Endodermal cell (in vitro differentiated cells): ENCODE measurements at regions not wholly inside any gene's neighbourhood (a gene's known extent, or its start where the extent isn't known, plus 50 kb on each side); places are given as distances from the start of the nearest gene placed in this dataset.
"Not testable (repeated sequence)": the region's sequence is repeated elsewhere in the genome, so short reads cannot be mapped to it uniquely, and the experiment has no call there.

Source experiments
- DNase-seq: peaks from one replicate; pipeline ENCODE4 v3.0.0-alpha.2; 2017
- H3K27ac ChIP-seq: 2 replicates; pipeline ENCODE4 v1.5.1; 2013; ENCODE audit warnings: mild to moderate bottlenecking, low read depth, low read length, moderate library complexity
- H3K27me3 ChIP-seq: 2 replicates; pipeline ENCODE4 v1.6.1; 2013; ENCODE audit warnings: mild to moderate bottlenecking, low read length, moderate library complexity; ENCODE audit not compliant: insufficient read depth, control insufficient read depth, poor library complexity, severe bottlenecking
- H3K36me3 ChIP-seq: 2 replicates; pipeline ENCODE4 v1.7.0; 2013; ENCODE audit warnings: mild to moderate bottlenecking, low read length, moderate library complexity; ENCODE audit not compliant: control insufficient read depth, insufficient read depth
- H3K4me1 ChIP-seq: one replicate; pipeline ENCODE4 v1.7.0; 2013; ENCODE audit warnings: low read length; ENCODE audit not compliant: control insufficient read depth, insufficient read depth
- H3K4me3 ChIP-seq: 2 replicates; pipeline ENCODE4 v1.5.1; 2013; ENCODE audit warnings: mild to moderate bottlenecking, low read length, moderate library complexity
- H3K9ac ChIP-seq: 2 replicates; pipeline ENCODE4 v1.6.1; 2013; ENCODE audit warnings: mild to moderate bottlenecking, low read length, moderate library complexity; ENCODE audit not compliant: poor library complexity, severe bottlenecking; ENCODE audit errors: extremely low read depth
- H3K9me3 ChIP-seq: 2 replicates; pipeline ENCODE4 v1.6.1; 2013; ENCODE audit warnings: mild to moderate bottlenecking, low read length, moderate library complexity; ENCODE audit not compliant: control insufficient read depth
- H3K27ac Mint-ChIP-seq: 2 replicates; pipeline ENCODE4 v1.8.0; 2020; ENCODE audit warnings: mixed read lengths
- H3K27me3 Mint-ChIP-seq: 2 replicates; pipeline ENCODE4 v1.8.0; 2021; ENCODE audit warnings: mild to moderate bottlenecking, mixed read lengths; ENCODE audit not compliant: insufficient read depth
- H3K36me3 Mint-ChIP-seq: 2 replicates; pipeline ENCODE4 v1.8.0; 2020; ENCODE audit warnings: low read depth, mixed read lengths
- H3K4me1 Mint-ChIP-seq: 2 replicates; pipeline ENCODE4 v1.8.0; 2020; ENCODE audit warnings: mixed read lengths
- H3K4me3 Mint-ChIP-seq: 2 replicates; pipeline ENCODE4 v1.8.0; 2020; ENCODE audit warnings: mild to moderate bottlenecking, moderate library complexity, mixed read lengths
- H3K9me3 Mint-ChIP-seq: 2 replicates; pipeline ENCODE4 v1.8.0; 2020; ENCODE audit warnings: mild to moderate bottlenecking, mixed read lengths
- CTCF ChIP-seq: fragments of 200-600 bp; sonication (generic); conservative IDR thresholded peaks from 2 replicates; pipeline ENCODE4 v1.5.0; 2021; ENCODE audit warnings: antibody characterized with exemption, mild to moderate bottlenecking
- WGBS, 2 experiments: methylation state at CpG; one replicate each; pipeline versions ENCODE4 v1.1.5 to v1.1.7; 2013; ENCODE audit warnings: missing lambda C conversion rate in 2 of 2, mixed read lengths in 1 of 2; ENCODE audit not compliant: insufficient coverage in 1 of 2, insufficient read length in 1 of 2; 5-methylcytosine and 5-hydroxymethylcytosine counted together

DNA sequence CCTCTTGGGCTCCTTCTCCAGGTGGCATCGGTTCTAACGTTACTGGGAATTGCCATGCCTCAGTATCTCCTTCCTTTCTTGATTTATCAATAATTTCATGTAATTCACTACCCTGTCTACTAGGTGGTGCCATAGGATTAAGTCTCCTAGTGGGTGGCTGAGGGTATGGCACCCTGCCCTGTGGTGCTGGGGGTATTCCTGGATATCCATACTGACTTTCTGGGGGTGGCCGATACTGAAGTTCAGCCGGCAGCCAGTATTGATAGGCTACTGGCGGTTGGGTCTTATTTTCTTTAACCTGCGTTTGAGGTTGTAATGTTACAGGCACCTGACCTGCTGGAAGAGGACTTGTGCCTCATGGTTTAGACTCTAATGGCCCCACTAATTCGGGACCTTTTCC lies 699.4 kb upstream of the CDH6 start:
- not testable (repeated sequence) for H3K27ac Mint-ChIP-seq, H3K9ac ChIP-seq, H3K36me3 ChIP-seq, H3K27me3 Mint-ChIP-seq, H3K4me3 ChIP-seq, H3K27me3 ChIP-seq, H3K36me3 Mint-ChIP-seq, H3K9me3 Mint-ChIP-seq, H3K27ac ChIP-seq, H3K4me1 Mint-ChIP-seq, H3K9me3 ChIP-seq, H3K4me3 Mint-ChIP-seq, H3K4me1 ChIP-seq, DNase-seq
- peak; percentile 48 for TF ChIP-seq CTCF
- WGBS, 2 experiments = 88% methylated on average over 5 of the region's 7 CpGs; no CpG with 5 or more reads in 1 of the 2 experiments

DNA sequence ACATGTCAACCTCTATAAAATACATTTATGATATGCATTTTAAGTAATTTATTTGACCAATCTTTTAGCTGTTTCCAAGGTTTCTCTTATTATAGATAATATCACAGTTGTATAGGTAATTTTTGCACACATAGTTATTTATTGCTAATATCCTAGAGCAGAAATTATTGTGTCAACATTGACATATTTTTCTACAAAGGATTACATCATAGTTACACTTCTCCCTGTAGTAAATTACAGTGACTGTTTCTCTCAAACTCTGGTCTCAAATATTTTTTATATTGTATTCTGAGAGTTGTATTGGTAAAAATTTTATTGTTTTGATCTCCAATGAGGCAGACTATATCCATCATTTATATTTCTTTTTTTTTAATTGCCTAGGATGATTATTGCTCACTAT lies 714.4 kb upstream of the CDH6 start:
- Histone ChIP-seq H3K4me3 (no peak overlapping the region), H3K4me1 (no peaks in the 10 kb centered on the region), H3K27me3 (no peaks in the 10 kb centered on the region), H3K9ac (no peak overlapping the region), H3K36me3 (no peaks in the 10 kb centered on the region), H3K9me3 (peaks cover 27% of the 10 kb centered on the region), H3K27ac (no peak overlapping the region)
- Mint-ChIP-seq H3K4me1 (no peaks in the 10 kb centered on the region), H3K27me3 (no peaks in the 10 kb centered on the region), H3K36me3 (peaks cover 5% of the 10 kb centered on the region), H3K4me3 (no peak overlapping the region), H3K27ac (no peak overlapping the region), H3K9me3 (peaks cover 36% of the 10 kb centered on the region)
- TF ChIP-seq CTCF = no peak
- DNase-seq = no peak

DNA sequence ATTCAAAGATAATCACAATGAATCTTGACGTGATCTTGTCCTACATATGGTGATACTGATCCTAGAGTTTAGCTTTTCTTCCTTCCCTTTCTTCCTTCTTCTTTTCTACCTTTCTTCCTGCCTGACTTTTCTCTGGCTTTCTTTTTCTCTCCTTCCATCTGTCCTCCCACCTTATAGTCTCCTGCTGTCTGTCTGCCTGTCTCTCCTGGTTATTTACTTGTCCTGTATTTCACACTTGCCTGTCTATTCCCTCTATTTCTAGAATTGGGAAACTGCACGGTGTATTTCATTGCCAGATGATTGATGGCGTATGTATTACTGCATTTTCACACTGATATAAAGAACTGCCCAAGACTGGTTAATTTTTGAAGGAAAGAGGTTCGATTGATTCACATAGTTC lies 718.1 kb upstream of the CDH6 start:
- no peaks in the 10 kb centered on the region for H3K36me3 ChIP-seq
- Mint-ChIP-seq H3K27me3 (no peaks in the 10 kb centered on the region), H3K4me3 (no peak overlapping the region), H3K9me3 (peaks cover 36% of the 10 kb centered on the region), H3K36me3 (peaks cover 5% of the 10 kb centered on the region), H3K4me1 (no peaks in the 10 kb centered on the region), H3K27ac (no peak overlapping the region)
- no peak overlapping the region for H3K27ac ChIP-seq
- 92 to 94% methylated on average over 2 to 4 of the region's 4 CpGs for WGBS, 2 experiments
- no peaks in the 10 kb centered on the region for H3K27me3 ChIP-seq
- peaks cover 27% of the 10 kb centered on the region for H3K9me3 ChIP-seq
- no peak overlapping the region for H3K9ac ChIP-seq
- DNase-seq = no peak
- TF ChIP-seq CTCF = no peak
- H3K4me1 ChIP-seq = no peaks in the 10 kb centered on the region
- H3K4me3 ChIP-seq = peak overlapping the region; percentile 20
